ENCODE measurements at regions not wholly inside any gene's neighbourhood (a gene's known extent, or its start where the extent isn't known, plus 50 kb on each side); places are given as distances from the start of the nearest gene placed in this dataset.

DNA sequence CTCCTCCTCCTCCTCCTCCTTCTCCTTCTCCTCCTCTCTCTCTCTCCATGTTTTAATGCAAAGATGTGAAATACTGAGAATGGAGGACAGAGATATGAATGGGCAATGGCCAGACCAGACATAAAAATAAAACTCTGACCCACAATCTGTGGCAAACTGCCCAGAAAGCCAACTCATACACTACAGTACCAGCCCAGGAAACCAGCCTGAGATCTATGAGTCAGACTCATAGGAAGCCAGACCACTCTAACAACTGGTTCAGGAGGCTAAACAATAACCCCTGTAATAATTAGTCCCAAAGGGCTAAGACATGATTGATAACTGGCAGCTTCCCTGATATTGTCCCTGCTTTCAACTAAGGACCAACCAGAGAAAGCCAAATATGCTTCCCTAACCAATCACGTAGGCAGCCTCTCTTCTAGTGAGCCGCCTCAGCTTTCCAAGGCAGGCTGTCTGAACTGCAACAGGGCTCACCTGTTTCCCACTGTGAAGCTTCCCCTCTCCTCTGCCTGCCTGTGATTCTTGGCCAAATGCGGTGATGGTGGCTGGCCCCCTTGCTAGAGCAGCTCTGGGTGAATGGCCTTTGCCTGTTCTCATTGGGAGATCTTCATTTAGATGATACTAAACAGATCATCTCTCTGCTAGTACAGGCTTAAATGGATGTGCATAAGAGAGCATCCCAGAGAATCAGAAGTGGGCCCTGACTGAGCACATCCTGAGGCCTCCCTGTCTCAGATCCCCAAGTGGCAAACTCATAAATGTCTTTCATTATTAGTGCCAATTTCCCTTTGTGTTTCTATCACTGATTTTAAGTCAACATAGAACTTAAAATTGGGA lies 817.6 kb downstream of the TNS3 start:
- Histone ChIP-seq H3K18ac (ENCODE audit: extremely low read depth, low read length) (no peak overlapping the region), H2BK12ac (ENCODE audit: low read depth, low read length) (no peak overlapping the region), H2BK120ac (replicated peaks; ENCODE audit: low read depth, low read length) (no peak overlapping the region), H3K36me3 (ENCODE audit: control insufficient read depth in 2 of 4, insufficient read depth in 4 of 4, low read length in 3 of 4) (no peaks in the 10 kb centered on the region), H3K14ac (ENCODE audit: insufficient read length) (no peak overlapping the region), H3K23me2 (ENCODE audit: low read depth, low read length) (no peaks in the 10 kb centered on the region), H2BK15ac (ENCODE audit: low read length) (no peak overlapping the region), H3K4me1 (replicated peaks in 1 of 4; ENCODE audit: control insufficient read depth in 3 of 4, insufficient read depth in 4 of 4, low read length in 3 of 4) (no peaks in the 10 kb centered on the region), H3K4me2 (ENCODE audit: insufficient read depth in 1 of 2, low read depth in 2 of 2, low read length in 2 of 2) (no peak overlapping the region), H3K79me1 (ENCODE audit: low read depth, low read length) (no peaks in the 10 kb centered on the region), H3K9ac (replicated peaks in 1 of 4; ENCODE audit: extremely low read depth in 1 of 4, low read depth in 3 of 4, low read length in 3 of 4) (no peak overlapping the region), H4K8ac (ENCODE audit: extremely low read depth, insufficient read depth, low read length) (no peak overlapping the region), H2AFZ (ENCODE audit: low read length) (0 out of 2 replicates have a peak overlapping the region, but pooled peaks have one; percentile 62), H3K27me3 (replicated peaks in 1 of 4; ENCODE audit: control insufficient read depth in 3 of 4, extremely low read depth in 1 of 4, insufficient read depth in 3 of 4, low read length in 3 of 4) (no peaks in the 10 kb centered on the region), H3K9me3 (ENCODE audit: insufficient read depth in 2 of 2, low read depth in 1 of 2, low read length in 1 of 2) (peaks cover 11% of the 10 kb centered on the region in 2 experiments; a peak in 3 of 4 replicates), H3K4ac (replicated peaks; ENCODE audit: insufficient read length, low read depth, low read length) (no peak overlapping the region), H3K79me2 (ENCODE audit: control insufficient read depth in 1 of 2, insufficient read depth in 2 of 2, low read length in 2 of 2) (no peaks in the 10 kb centered on the region), H3K27ac (ENCODE audit: low read depth, low read length) (no peak overlapping the region), H2BK5ac (ENCODE audit: low read depth, low read length) (no peak overlapping the region), H3K23ac (ENCODE audit: insufficient read length) (no peak overlapping the region), H4K5ac (ENCODE audit: insufficient read length, low read depth, low read length) (no peak overlapping the region), H4K20me1 (replicated peaks in 1 of 2; ENCODE audit: control insufficient read depth in 1 of 2, insufficient read depth in 2 of 2, low read length in 2 of 2) (no peaks in the 10 kb centered on the region), H2AK5ac (ENCODE audit: low read depth, low read length) (no peak overlapping the region), H4K91ac (replicated peaks; ENCODE audit: insufficient read length, low read length) (no peak overlapping the region), H3K56ac (replicated peaks; ENCODE audit: insufficient read length, low read depth, low read length) (no peak overlapping the region), H2BK20ac (ENCODE audit: low read length) (no peak overlapping the region), H3K4me3 (ENCODE audit: extremely low read depth in 1 of 4, insufficient read depth in 2 of 4, low read depth in 3 of 4, low read length in 4 of 4) (no peak overlapping the region)
- DNase-seq (ENCODE audit: low read depth in 1 of 2, low spot score in 2 of 2) (no peak), FAIRE-seq (no peak)
- CTCF ChIA-PET (ENCODE audit: partially characterized antibody), result no interaction called here
- POLR2A ChIA-PET (ENCODE audit: partially characterized antibody), result no interaction called here
- TF ChIP-seq, protein P1, sequence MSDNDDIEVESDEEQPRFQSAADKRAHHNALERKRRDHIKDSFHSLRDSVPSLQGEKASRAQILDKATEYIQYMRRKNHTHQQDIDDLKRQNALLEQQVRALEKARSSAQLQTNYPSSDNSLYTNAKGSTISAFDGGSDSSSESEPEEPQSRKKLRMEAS (IDR thresholded peaks at IDR 0.05), result no peak
- no peak for TF ChIP-seq EGR1 (IDR thresholded peaks at IDR 0.05; ENCODE audit: borderline replicate concordance, low read depth, low read length)
- 76% methylated on average over 3 of the region's 3 CpGs; no CpG with 5 or more reads in 1 of the 2 experiments for WGBS, 2 experiments (ENCODE audit: extremely low coverage in 1 of 2, insufficient coverage in 1 of 2, insufficient read length in 1 of 2, insufficient replicate concordance in 2 of 2, low coverage in 1 of 2, low lambda C conversion rate in 2 of 2, missing lambda C conversion rate in 1 of 2)

Measured in H1 (cell line).